ENCODE measurements at regions not wholly inside any gene's neighbourhood (a gene's known extent, or its start where the extent isn't known, plus 50 kb on each side); places are given as distances from the start of the nearest gene placed in this dataset.

DNA sequence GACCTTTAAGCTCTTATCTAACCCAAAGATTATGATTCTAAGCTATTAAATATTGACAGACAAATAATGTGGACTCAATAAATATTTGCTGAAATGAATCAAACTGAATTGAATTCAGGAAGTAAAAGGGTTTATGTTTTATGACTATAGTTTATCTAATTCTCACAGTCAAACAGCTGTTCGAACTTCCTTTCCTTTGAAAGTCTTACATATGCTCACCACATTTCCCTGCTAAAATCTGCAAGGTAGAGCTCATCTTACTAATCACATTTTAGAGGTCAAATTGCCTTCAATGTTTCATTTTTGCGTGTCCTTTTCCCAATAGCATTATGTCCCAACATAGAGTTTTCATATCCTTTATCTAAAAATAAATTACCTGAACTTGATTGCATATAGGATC is 154.9 kb upstream of the PPP1R3A start:
- no peak for TF ChIP-seq JUND (IDR thresholded peaks at IDR 0.05; ENCODE audit: low read depth)
- in situ Hi-C loops (cut with HindIII; ENCODE audit: low pct_unique_long_range_greater_than_20kb, low sequenced_read_pairs) = no loop called here
- DNase-seq (ENCODE audit: low read depth in 1 of 2, low spot score in 1 of 2) = no peak

DNA sequence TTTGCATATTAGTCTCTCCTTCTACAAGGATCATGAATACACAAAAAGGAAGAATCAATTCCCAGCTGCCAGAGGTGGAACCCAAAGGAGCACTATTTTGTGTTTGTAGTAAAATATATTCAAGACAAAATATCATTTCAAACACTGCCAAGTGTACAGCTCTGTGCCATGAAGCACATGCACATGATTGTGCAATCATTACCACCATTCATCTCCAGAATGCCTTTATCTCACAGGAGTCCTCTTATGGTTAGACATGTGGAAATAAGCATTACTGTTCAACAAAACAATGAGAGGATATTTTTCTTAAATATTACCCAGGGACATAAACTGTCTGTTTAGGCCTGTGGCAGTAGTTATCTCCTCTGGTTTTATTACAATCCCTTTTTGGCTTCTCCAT is 151.4 kb upstream of the PPP1R3A start:
- no peak for TF ChIP-seq JUND (IDR thresholded peaks at IDR 0.05; ENCODE audit: low read depth)
- in situ Hi-C loops (cut with HindIII; ENCODE audit: low pct_unique_long_range_greater_than_20kb, low sequenced_read_pairs) = no loop called here
- DNase-seq (ENCODE audit: low read depth in 1 of 2, low spot score in 1 of 2) = no peak

DNA sequence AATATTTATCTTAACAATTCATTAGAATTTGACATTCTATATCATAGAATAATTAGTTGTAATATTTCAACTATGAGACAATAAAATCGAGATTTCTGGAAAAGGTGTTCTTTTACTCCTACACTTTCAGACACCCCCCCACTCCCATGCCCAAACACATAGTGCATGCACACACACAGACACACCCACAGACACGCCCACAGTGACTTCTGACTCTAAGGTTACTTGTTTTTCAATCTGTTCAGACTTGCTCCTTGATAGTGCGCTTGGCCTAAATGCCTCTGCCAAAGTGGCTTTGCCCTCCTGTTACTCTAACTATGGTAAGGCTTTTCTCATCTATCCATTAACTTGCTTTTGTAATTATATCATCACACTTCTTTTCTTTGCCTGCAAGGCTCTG is 144.0 kb upstream of the PPP1R3A start:
- no peak for DNase-seq (ENCODE audit: low read depth in 1 of 2, low spot score in 1 of 2)
- no peak for TF ChIP-seq JUND (IDR thresholded peaks at IDR 0.05; ENCODE audit: low read depth)
- in situ Hi-C loops (cut with HindIII; ENCODE audit: low pct_unique_long_range_greater_than_20kb, low sequenced_read_pairs) = no loop called here

DNA sequence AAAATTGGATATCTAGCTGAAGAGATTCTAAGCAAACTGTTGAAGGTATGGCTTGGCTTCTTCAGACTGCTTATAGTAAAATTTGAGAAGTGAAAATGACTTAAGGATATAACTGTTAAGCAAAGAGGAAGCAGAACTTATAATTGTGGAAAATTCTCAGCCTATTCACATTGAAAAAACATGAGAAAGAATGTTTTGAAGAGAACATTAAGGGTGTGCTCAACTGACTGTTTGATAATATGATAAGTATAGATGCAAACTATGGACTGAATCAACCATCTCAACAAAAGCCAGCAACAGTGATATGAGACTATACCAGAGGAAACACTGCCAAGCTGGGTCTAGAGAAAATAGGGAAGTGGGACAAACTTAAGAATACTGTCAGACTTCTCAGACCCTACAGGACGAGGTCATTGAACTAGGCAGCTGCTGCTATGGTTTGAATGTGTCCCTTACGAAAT is 133.1 kb upstream of the PPP1R3A start:
- in situ Hi-C loops (cut with HindIII; ENCODE audit: low pct_unique_long_range_greater_than_20kb, low sequenced_read_pairs) = no loop called here
- TF ChIP-seq JUND (IDR thresholded peaks at IDR 0.05; ENCODE audit: low read depth) = no peak
- DNase-seq (ENCODE audit: low read depth in 1 of 2, low spot score in 1 of 2) = no peak

DNA sequence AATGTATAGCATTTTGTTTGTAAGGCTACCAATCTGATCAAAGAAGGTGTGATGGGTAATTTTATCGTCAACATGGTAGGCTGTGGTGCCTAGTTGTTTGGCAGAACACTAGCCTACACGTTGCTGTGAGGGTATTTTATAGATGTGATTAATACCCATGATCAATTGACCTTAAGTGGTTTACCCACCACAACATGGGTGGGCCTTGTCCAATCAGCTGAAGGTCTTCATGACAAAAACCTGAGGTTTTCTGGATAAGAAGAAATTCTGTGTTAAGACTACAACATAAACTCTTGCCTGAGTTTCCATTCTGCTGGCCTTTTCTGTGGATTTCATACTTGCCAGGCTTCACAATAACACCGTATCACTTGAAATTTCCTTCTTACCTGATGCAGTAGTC is 131.8 kb upstream of the PPP1R3A start:
- DNase-seq (ENCODE audit: low read depth in 1 of 2, low spot score in 1 of 2) = no peak
- in situ Hi-C loops (cut with HindIII; ENCODE audit: low pct_unique_long_range_greater_than_20kb, low sequenced_read_pairs) = no loop called here
- no peak for TF ChIP-seq JUND (IDR thresholded peaks at IDR 0.05; ENCODE audit: low read depth)

DNA sequence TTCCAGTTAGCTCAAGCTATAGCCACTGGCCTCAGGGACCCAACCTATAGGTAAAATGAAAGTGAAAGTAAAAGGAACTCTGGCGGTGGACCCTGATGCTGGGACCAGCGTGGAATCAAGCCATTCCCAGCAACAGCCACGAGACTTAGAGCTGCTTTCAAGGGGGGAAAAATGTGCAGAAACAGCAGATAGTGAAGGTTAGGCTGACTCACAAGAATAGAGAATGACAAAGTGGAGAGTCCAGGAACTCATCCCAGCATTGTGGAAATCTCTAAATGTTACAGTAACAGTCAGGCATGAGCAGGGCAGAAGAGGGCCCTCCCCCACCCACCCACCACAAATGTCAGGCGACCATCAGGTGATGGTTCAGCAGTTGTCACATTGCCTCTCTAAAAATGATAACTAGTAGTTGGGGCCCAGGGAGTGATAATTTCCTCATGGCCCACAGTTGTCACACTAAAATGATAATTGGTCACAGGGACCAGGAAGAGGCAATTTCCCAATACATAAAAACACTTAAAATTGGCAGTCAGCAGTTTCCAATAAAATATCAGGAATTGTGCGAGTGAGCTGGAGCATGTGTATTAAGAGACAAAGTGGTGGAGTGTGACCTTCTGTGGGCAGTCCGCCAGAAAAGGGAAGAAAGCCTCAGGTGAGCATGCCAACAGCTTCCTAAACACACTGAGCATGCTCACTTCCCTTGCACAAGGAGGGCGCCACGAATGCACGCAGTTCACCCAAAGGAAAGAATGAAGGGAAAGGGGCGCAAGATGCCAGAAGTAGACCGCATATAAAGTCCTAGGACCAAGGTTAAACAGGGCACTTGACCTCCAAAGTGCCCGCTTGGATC is 129.8 kb upstream of the PPP1R3A start:
- DNase-seq (ENCODE audit: low read depth in 1 of 2, low spot score in 1 of 2) = peak; percentile 2 to 38
- in situ Hi-C loops (cut with HindIII; ENCODE audit: low pct_unique_long_range_greater_than_20kb, low sequenced_read_pairs) = no loop called here
- no peak for TF ChIP-seq JUND (IDR thresholded peaks at IDR 0.05; ENCODE audit: low read depth)

DNA sequence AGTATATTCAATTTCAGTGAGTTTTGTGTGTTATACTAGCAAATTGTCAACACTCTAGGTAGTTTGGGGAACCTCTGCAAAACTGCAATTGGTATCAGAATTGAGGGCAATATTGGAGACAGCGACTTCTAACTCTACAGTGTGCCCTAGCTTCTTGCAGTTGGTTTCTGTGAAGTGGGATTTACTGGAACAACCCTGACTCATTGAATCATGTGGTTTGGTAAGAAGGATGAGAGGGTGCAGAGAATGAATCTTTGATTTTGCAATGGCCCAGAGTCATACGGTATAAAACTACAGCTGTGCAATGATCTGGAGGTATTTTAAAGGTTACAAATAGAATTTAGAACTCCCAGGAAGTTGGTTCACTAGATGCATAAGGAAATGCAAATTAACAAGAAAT is 129.1 kb upstream of the PPP1R3A start:
- in situ Hi-C loops (cut with HindIII; ENCODE audit: low pct_unique_long_range_greater_than_20kb, low sequenced_read_pairs) = no loop called here
- no peak for DNase-seq (ENCODE audit: low read depth in 1 of 2, low spot score in 1 of 2)
- TF ChIP-seq JUND (IDR thresholded peaks at IDR 0.05; ENCODE audit: low read depth) = no peak

DNA sequence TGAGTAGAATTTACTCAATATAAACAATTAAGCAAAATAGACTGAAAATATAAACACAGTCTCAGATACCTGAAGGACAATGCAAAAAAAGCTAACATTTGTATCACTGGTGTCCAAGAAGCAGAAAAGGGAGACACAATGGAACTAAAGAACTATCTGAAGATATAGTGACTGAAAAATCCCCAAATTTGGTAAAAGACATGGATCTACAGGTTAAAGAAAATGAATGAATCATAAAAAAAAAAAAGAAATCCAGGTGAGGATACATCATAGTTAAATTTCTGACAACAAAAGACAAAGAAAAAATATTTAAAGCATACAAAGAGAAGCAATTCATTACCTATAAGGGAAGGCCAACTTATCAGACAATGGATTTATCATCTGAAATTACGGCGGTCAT is 114.7 kb upstream of the PPP1R3A start:
- no peak for TF ChIP-seq JUND (IDR thresholded peaks at IDR 0.05; ENCODE audit: low read depth)
- in situ Hi-C loops (cut with HindIII; ENCODE audit: low pct_unique_long_range_greater_than_20kb, low sequenced_read_pairs) = no loop called here
- DNase-seq (ENCODE audit: low read depth in 1 of 2, low spot score in 1 of 2) = no peak

DNA sequence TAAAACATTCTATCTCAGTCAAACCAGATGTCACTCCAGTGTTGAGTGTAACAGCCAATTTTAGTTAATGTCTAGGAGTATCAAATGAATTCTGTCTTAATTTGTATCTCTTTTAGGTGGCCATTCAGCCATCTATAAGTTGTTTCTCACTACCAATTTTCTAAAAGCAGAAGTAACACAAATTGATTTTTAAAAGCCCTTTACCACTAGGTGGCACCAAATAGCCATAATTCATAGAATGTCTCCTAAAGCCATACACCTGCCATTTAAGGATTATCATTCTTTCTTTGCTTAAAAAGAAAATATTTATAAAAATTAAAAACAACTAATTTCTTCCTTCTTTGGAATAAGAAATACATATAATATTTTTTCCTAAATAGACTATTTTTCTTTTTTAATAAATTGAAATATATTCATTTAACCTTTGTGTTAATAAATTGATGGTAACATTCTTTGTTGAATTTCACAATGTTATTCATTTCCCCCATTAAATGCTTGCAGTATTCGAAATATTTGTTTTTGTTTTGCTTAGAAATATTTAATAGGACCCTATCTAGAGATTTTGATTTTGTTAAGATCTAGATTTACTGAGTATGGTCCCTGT is 107.8 kb upstream of the PPP1R3A start:
- in situ Hi-C loops (cut with HindIII; ENCODE audit: low pct_unique_long_range_greater_than_20kb, low sequenced_read_pairs) = no loop called here
- TF ChIP-seq JUND (IDR thresholded peaks at IDR 0.05; ENCODE audit: low read depth) = no peak
- peak in 1 of 2 experiments; percentile 71 for DNase-seq (ENCODE audit: low read depth in 1 of 2, low spot score in 1 of 2)

DNA sequence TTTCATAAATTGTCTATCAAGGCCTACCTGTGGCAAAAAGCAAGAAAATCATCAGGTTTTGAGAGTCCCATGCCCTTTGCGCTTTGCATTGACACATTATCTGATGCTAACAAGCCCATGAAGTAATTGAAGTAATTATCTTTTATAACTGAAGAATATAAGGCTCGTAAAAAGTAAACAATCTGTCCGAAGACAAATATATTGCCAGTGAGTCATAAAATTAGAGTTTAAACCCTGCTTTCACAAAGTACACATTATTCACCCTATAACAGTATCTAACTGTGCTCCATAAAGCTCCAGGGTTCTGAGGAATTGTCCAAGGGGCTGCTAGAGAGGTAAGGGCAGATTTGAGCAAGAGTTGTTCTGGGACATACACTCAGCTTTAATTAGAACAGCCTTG is 102.3 kb upstream of the PPP1R3A start:
- in situ Hi-C loops (cut with HindIII; ENCODE audit: low pct_unique_long_range_greater_than_20kb, low sequenced_read_pairs) = no loop called here
- TF ChIP-seq JUND (IDR thresholded peaks at IDR 0.05; ENCODE audit: low read depth) = no peak
- no peak for DNase-seq (ENCODE audit: low read depth in 1 of 2, low spot score in 1 of 2)

DNA sequence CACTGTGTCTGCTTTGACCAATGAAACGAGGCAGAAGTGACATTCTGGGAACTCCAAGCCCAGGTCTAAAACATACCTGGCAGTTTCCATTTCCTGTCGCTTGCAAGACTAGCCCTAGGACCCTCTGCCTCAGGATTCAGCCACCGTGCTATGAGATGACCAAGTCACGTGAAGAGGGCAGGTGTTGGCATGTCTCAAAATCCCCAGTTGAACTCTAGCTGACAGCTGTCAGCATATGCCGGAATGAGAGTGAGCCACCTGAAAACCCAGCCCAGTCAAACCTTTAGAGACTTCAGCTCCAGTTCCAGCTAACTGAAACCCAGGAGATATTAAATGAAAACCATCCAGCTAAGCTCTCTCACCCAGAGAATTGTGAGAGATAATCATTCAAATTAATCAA is 89.9 kb upstream of the PPP1R3A start:
- in situ Hi-C loops (cut with HindIII; ENCODE audit: low pct_unique_long_range_greater_than_20kb, low sequenced_read_pairs) = no loop called here
- TF ChIP-seq JUND (IDR thresholded peaks at IDR 0.05; ENCODE audit: low read depth) = no peak
- DNase-seq (ENCODE audit: low read depth in 1 of 2, low spot score in 1 of 2) = no peak

DNA sequence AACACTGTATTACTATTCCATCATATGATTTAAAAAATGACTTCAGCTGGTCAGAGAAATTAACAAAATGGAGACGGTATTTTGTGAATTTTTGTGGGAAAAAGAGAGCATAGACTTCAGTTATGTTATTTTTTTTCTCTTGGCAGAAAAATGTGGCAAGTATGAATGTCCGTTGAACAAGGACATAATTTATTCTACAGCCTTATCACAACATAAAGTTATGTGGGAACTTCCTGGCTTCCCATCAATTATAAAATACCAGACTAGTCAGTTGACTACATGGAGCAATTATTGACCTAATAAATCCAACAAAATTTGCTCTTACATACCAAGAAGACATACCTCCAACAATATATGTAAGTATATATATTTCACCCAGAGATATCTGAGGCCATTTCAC is 88.6 kb upstream of the PPP1R3A start:
- DNase-seq (ENCODE audit: low read depth in 1 of 2, low spot score in 1 of 2) = no peak
- in situ Hi-C loops (cut with HindIII; ENCODE audit: low pct_unique_long_range_greater_than_20kb, low sequenced_read_pairs) = no loop called here
- TF ChIP-seq JUND (IDR thresholded peaks at IDR 0.05; ENCODE audit: low read depth) = no peak

DNA sequence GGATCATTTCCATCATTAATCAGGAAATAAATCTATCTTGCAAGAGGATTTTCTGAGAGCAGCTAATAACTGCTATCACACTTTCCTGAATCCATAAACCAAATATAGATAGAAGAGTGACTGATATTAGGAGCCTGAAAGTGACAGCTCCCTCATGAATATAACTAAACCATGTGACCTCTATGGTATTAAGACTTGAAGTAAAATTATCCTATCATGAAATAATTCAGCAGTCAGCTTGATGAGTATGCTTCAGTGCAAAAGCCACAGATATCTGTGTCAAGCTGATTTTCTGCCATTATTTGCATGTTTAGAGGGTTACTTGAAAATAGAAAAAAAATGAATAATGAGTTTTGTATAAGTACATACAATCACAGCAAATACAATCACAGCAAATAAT is 80.1 kb upstream of the PPP1R3A start:
- in situ Hi-C loops (cut with HindIII; ENCODE audit: low pct_unique_long_range_greater_than_20kb, low sequenced_read_pairs) = no loop called here
- no peak for DNase-seq (ENCODE audit: low read depth in 1 of 2, low spot score in 1 of 2)
- no peak for TF ChIP-seq JUND (IDR thresholded peaks at IDR 0.05; ENCODE audit: low read depth)
